HG02970 (cell line): ENCODE measurements at regions not wholly inside any gene's neighbourhood (a gene's known extent, or its start where the extent isn't known, plus 50 kb on each side); places are given as distances from the start of the nearest gene placed in this dataset.

Experiments
- ATAC-seq: cut with Tn5 transposase; IDR thresholded peaks from one replicate; pipeline ENCODE4 v1.9.1; 2021; ENCODE audit warnings: mild to moderate bottlenecking, moderate library complexity, moderate number of reproducible peaks; ENCODE audit not compliant: unreplicated experiment, low FRiP score

- ATAC-seq, result no peak
These were observed 365.2 kb upstream of the ZMIZ1 start for GRCh38 chr10:78703593-78703992.

- ATAC-seq, result no peak
These were observed 362.5 kb upstream of the ZMIZ1 start for GRCh38 chr10:78706256-78706655.

- ATAC-seq, result no peak
These were observed 361.8 kb upstream of the ZMIZ1 start for GRCh38 chr10:78706726-78707540.

- ATAC-seq, result no peak
These were observed 361.0 kb upstream of the ZMIZ1 start for GRCh38 chr10:78707745-78708144.

GRCh38 chr10:78712147-78712546 lies 356.6 kb upstream of the ZMIZ1 start:
- ATAC-seq, result no peak

GRCh38 chr10:78713659-78714058 lies 355.1 kb upstream of the ZMIZ1 start:
- ATAC-seq, result no peak

- no peak for ATAC-seq
These were observed 354.5 kb upstream of the ZMIZ1 start for GRCh38 chr10:78714225-78714624.

- ATAC-seq, result no peak
These were observed 353.3 kb upstream of the ZMIZ1 start for GRCh38 chr10:78715435-78715834.

- ATAC-seq, result no peak
These were observed 352.6 kb upstream of the ZMIZ1 start for GRCh38 chr10:78716043-78716660.

- ATAC-seq, result no peak
These were observed 351.6 kb upstream of the ZMIZ1 start for GRCh38 chr10:78717200-78717599.

GRCh38 chr10:78718032-78718572 lies 350.7 kb upstream of the ZMIZ1 start:
- ATAC-seq, result no peak

GRCh38 chr10:78719276-78719675 lies 349.5 kb upstream of the ZMIZ1 start:
- no peak for ATAC-seq

GRCh38 chr10:78720091-78720490 lies 348.7 kb upstream of the ZMIZ1 start:
- no peak for ATAC-seq

GRCh38 chr10:78721231-78721630 lies 347.5 kb upstream of the ZMIZ1 start:
- no peak for ATAC-seq

GRCh38 chr10:78724846-78725245 lies 343.9 kb upstream of the ZMIZ1 start:
- ATAC-seq, result no peak

- ATAC-seq, result no peak
These were observed 342.6 kb upstream of the ZMIZ1 start for GRCh38 chr10:78726171-78726570.

- no peak for ATAC-seq
These were observed 341.5 kb upstream of the ZMIZ1 start for GRCh38 chr10:78727251-78727650.

- no peak for ATAC-seq
These were observed 341.0 kb upstream of the ZMIZ1 start for GRCh38 chr10:78727728-78728127.

GRCh38 chr10:78728176-78728575 lies 340.6 kb upstream of the ZMIZ1 start:
- ATAC-seq, result no peak

- no peak for ATAC-seq
These were observed 339.4 kb upstream of the ZMIZ1 start for GRCh38 chr10:78729366-78729765.

- no peak for ATAC-seq
These were observed 339.0 kb upstream of the ZMIZ1 start for GRCh38 chr10:78729800-78730199.

GRCh38 chr10:78730754-78731153 lies 338.0 kb upstream of the ZMIZ1 start:
- no peak for ATAC-seq
